ENCODE measurements at regions not wholly inside any gene's neighbourhood (a gene's known extent, or its start where the extent isn't known, plus 50 kb on each side); places are given as distances from the start of the nearest gene placed in this dataset.

GRCh38 chr21:43292866-43293142 is 124.0 kb downstream of the CRYAA start:
- H3K4me3 ChIP-seq (ENCODE audit: low read depth, low read length, poor library complexity, severe bottlenecking): no peak overlapping the region
- H3K4me1 ChIP-seq (ENCODE audit: insufficient read depth, low read length, severe bottlenecking): peaks cover 15% of the 10 kb centered on the region
- no peaks in the 10 kb centered on the region for H3K79me2 ChIP-seq (ENCODE audit: insufficient read depth, low read length)
- H3F3A ChIP-seq (ENCODE audit: insufficient read depth, low read length): no peaks in the 10 kb centered on the region
- H3K9ac ChIP-seq (ENCODE audit: low read length): no peak overlapping the region
- H2AFZ ChIP-seq (ENCODE audit: low read length): no peak overlapping the region
- no peaks in the 10 kb centered on the region for H4K20me1 ChIP-seq (ENCODE audit: insufficient read depth, low read length)
- no peak overlapping the region for H3K4me2 ChIP-seq (ENCODE audit: low read length)
- no peaks in the 10 kb centered on the region for H3K9me2 ChIP-seq (ENCODE audit: low read depth, low read length)
- H3K9me3 ChIP-seq (ENCODE audit: low read length): no peaks in the 10 kb centered on the region
- no peak overlapping the region for H3K27ac ChIP-seq (ENCODE audit: low read depth, low read length, poor library complexity, severe bottlenecking)
- H3K27me3 ChIP-seq (ENCODE audit: insufficient read depth, low read length): peaks cover 25% of the 10 kb centered on the region; the same call in 1 of the 2 replicates
- H3K36me3 ChIP-seq (ENCODE audit: insufficient read depth, low read length): no peaks in the 10 kb centered on the region
- TF ChIP-seq EZH2 (IDR thresholded peaks at IDR 0.05; ENCODE audit: borderline replicate concordance, low read length) (no peak), CTCF (IDR thresholded peaks at IDR 0.05; ENCODE audit: low read length) (no peak)

GRCh38 chr21:43292041-43292865 is 123.4 kb downstream of the CRYAA start:
- Histone ChIP-seq H3K27me3 (ENCODE audit: insufficient read depth, low read length) (peaks cover 25% of the 10 kb centered on the region; the same call in 1 of the 2 replicates), H4K20me1 (ENCODE audit: insufficient read depth, low read length) (no peaks in the 10 kb centered on the region), H3F3A (ENCODE audit: insufficient read depth, low read length) (no peaks in the 10 kb centered on the region), H3K4me2 (ENCODE audit: low read length) (no peak overlapping the region), H3K4me3 (ENCODE audit: low read depth, low read length, poor library complexity, severe bottlenecking) (no peak overlapping the region), H3K36me3 (ENCODE audit: insufficient read depth, low read length) (no peaks in the 10 kb centered on the region), H3K79me2 (ENCODE audit: insufficient read depth, low read length) (no peaks in the 10 kb centered on the region), H3K4me1 (ENCODE audit: insufficient read depth, low read length, severe bottlenecking) (peaks cover 15% of the 10 kb centered on the region), H3K9me2 (ENCODE audit: low read depth, low read length) (no peaks in the 10 kb centered on the region), H2AFZ (ENCODE audit: low read length) (no peak overlapping the region), H3K9me3 (ENCODE audit: low read length) (no peaks in the 10 kb centered on the region), H3K27ac (ENCODE audit: low read depth, low read length, poor library complexity, severe bottlenecking) (no peak overlapping the region), H3K9ac (ENCODE audit: low read length) (no peak overlapping the region)
- no peak for TF ChIP-seq CTCF (IDR thresholded peaks at IDR 0.05; ENCODE audit: low read length)
- no peak for TF ChIP-seq EZH2 (IDR thresholded peaks at IDR 0.05; ENCODE audit: borderline replicate concordance, low read length)

- Histone ChIP-seq H3K9me3 (ENCODE audit: low read length) (no peaks in the 10 kb centered on the region), H3K4me2 (ENCODE audit: low read length) (no peak overlapping the region), H3K36me3 (ENCODE audit: insufficient read depth, low read length) (no peaks in the 10 kb centered on the region), H3K79me2 (ENCODE audit: insufficient read depth, low read length) (no peaks in the 10 kb centered on the region), H3F3A (ENCODE audit: insufficient read depth, low read length) (no peaks in the 10 kb centered on the region), H3K27ac (ENCODE audit: low read depth, low read length, poor library complexity, severe bottlenecking) (no peak overlapping the region), H3K4me3 (ENCODE audit: low read depth, low read length, poor library complexity, severe bottlenecking) (no peak overlapping the region), H3K27me3 (ENCODE audit: insufficient read depth, low read length) (peaks cover 22% of the 10 kb centered on the region; the same call in 1 of the 2 replicates), H2AFZ (ENCODE audit: low read length) (no peak overlapping the region), H3K9ac (ENCODE audit: low read length) (no peak overlapping the region), H3K9me2 (ENCODE audit: low read depth, low read length) (no peaks in the 10 kb centered on the region), H4K20me1 (ENCODE audit: insufficient read depth, low read length) (no peaks in the 10 kb centered on the region), H3K4me1 (ENCODE audit: insufficient read depth, low read length, severe bottlenecking) (peaks cover 15% of the 10 kb centered on the region)
- TF ChIP-seq CTCF (IDR thresholded peaks at IDR 0.05; ENCODE audit: low read length) (no peak), EZH2 (IDR thresholded peaks at IDR 0.05; ENCODE audit: borderline replicate concordance, low read length) (no peak)
Measured at GRCh38 chr21:43291347-43291950, 122.6 kb downstream of the CRYAA start.
